Central memory CD8-positive, alpha-beta T cell (primary cell): ENCODE measurements at regions not wholly inside any gene's neighbourhood (a gene's known extent, or its start where the extent isn't known, plus 50 kb on each side); places are given as distances from the start of the nearest gene placed in this dataset.

Experiments used
- ATAC-seq: fragments of 150-1000 bp; cut with Tn5 transposase; replicated peaks from 2 replicates; pipeline ENCODE4 v1.10.0; 2022; ENCODE audit warnings: mild to moderate bottlenecking, moderate FRiP score, moderate number of reproducible peaks; ENCODE audit not compliant: poor library complexity, severe bottlenecking; ENCODE audit errors: extremely low read depth
- DNase-seq, 2 donors: peaks; one replicate each; pipeline ENCODE4 v3.0.0; 2021; ENCODE audit warnings: low spot score in 2 of 2
- H3K27ac Mint-ChIP-seq: one replicate; pipeline ENCODE4 v1.8.0; 2022; ENCODE audit warnings: low read depth, mild to moderate bottlenecking, moderate library complexity, mixed read lengths
- H3K27me3 Mint-ChIP-seq: one replicate; pipeline ENCODE4 v1.8.0; 2022; ENCODE audit warnings: mixed read lengths
- H3K36me3 Mint-ChIP-seq: one replicate; pipeline ENCODE4 v1.8.0; 2022; ENCODE audit warnings: mild to moderate bottlenecking, moderate library complexity, mixed read lengths; ENCODE audit not compliant: insufficient read depth
- H3K4me1 Mint-ChIP-seq: one replicate; pipeline ENCODE4 v1.8.0; 2022; ENCODE audit warnings: mixed read lengths
- H3K4me3 Mint-ChIP-seq: one replicate; pipeline ENCODE4 v1.8.0; 2022; ENCODE audit warnings: mild to moderate bottlenecking, moderate library complexity, mixed read lengths
- H3K9me3 Mint-ChIP-seq: one replicate; pipeline ENCODE4 v1.8.0; 2022; ENCODE audit warnings: mixed read lengths

DNA sequence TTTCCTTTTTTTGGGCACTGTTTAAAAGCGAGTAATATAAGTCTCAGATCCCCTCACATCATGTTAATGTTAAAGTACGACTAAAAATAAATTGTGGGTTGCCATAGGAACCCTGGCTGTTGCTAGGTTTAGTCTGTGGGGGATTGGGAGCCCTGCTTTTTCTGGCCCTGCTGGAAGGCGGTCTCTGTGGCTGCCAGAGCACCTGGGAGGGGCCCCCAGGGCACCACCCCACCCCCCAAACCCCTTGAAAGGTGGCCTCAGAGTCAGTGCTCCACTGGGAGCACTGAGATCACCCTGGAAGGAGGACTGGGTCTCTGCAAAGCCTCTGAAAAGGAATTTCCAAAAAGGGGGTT lies 66.2 kb upstream of the NEURL1B start:
- H3K36me3 Mint-ChIP-seq, result peaks cover 2% of the 10 kb centered on the region
- no peaks in the 10 kb centered on the region for H3K4me1 Mint-ChIP-seq
- no peaks in the 10 kb centered on the region for H3K9me3 Mint-ChIP-seq
- ATAC-seq (no peak), DNase-seq (no peak)
- H3K4me3 Mint-ChIP-seq, result no peak overlapping the region
- H3K27me3 Mint-ChIP-seq, result peaks cover 41% of the 10 kb centered on the region
- no peak overlapping the region for H3K27ac Mint-ChIP-seq

DNA sequence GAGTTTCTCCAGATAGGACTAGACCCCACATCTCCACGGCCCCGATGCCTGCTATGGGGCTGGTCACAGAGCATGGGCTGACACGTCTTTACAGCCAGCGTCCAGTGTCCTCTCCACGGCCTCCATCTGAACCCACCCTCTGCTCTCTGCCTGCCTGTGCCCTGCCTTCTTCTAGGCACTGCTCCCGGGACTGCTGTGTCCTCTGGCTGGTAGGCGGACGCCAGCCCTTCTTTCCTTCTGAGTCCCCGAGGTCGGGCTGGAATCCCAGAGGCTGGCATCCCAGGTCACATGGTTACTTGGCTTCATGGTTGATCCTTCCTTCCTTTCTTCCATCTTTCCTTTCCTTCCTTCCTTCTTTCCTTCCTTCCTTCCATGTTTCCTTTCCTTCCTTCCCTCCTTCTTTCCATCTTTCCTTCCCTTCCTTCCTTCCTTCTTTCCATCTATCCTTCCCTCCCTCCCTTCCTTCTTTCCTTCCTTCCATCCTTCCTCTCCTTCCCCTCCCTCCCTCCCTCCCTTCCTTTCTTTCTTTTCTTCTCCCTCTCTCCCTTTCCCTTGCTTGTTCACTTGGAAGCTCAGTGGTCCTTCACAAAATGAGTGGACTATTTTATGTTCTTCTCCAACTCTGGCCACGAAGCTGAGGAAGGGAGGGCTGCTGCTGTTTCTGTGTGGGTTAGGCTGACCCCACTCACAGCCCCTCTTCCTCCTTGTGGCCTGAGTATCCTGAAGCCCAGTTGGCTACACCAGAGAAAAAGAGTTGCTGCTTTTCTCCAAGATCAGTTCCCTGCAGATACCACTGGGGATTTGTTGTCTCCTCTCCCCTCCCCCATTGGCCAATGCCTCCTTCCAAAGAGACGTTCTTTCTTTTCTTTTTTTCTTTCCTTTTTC lies 66.8 kb upstream of the NEURL1B start:
- peaks cover 34% of the 10 kb centered on the region for H3K27me3 Mint-ChIP-seq
- no peaks in the 10 kb centered on the region for H3K4me1 Mint-ChIP-seq
- no peaks in the 10 kb centered on the region for H3K9me3 Mint-ChIP-seq
- ATAC-seq (no peak), DNase-seq (no peak)
- H3K4me3 Mint-ChIP-seq, result no peak overlapping the region
- peaks cover 2% of the 10 kb centered on the region for H3K36me3 Mint-ChIP-seq
- no peak overlapping the region for H3K27ac Mint-ChIP-seq

DNA sequence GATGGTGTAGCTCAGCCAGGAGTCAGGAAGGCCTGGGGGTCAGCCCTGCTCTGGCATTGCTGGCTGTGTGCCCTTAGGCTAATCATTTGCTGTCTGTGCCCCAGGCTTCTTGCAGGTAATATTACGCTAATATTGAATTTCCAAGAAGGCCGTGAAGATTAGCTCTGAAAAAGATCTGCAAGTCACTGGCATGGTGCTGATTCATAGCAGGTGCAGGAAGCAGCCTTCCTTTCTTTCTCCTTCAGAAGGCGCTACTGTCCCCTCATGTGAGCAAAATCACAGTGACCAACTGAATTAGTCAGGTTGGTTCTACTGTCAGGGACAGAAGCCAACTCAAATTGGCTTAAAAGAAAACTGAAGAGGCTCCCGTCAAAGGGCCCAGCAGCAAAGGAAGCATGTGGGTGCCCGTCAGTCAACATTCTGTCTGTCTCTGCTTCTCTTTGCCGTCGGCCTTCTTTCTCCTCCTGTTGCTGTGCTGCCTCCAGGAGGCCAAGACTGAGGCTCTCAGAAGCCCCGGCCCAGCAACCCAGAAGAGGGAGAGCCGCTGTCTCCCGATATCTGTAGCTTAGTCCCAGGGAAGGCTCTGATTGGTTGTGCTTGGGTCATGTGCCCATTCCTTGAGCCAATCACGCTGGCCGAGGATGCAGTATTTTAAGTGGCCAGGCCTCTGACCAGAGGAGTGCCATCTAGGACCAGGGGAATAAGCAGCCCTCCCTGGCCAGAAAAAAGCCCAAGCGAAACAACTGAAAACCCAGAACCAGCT lies 67.8 kb upstream of the NEURL1B start:
- Mint-ChIP-seq H3K9me3 (no peaks in the 10 kb centered on the region), H3K27me3 (peaks cover 33% of the 10 kb centered on the region), H3K4me1 (no peaks in the 10 kb centered on the region), H3K27ac (no peak overlapping the region), H3K4me3 (no peak overlapping the region), H3K36me3 (peaks cover 2% of the 10 kb centered on the region)
- ATAC-seq (no peak), DNase-seq (no peak)

DNA sequence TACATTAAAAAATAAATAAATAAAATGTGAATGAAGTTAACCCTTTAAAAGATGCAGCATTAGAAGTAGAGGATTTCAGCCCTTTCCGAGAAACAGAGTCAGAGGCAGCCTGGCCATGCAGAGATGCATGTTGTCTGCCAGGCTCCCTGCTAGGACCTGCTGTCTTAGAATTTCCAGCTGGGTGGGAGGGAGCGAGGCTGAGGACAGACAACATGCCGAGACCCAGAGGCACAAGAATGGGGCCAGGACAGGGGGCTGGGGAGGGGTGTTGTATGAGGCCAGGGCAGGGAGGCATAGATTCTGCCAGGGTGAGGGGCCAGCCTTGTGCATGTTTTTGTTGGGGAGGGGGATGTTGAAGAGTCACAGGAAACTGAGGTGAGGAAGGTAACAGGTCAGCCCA lies 68.6 kb upstream of the NEURL1B start:
- no peak overlapping the region for H3K4me3 Mint-ChIP-seq
- no peak overlapping the region for H3K27ac Mint-ChIP-seq
- no peaks in the 10 kb centered on the region for H3K4me1 Mint-ChIP-seq

DNA sequence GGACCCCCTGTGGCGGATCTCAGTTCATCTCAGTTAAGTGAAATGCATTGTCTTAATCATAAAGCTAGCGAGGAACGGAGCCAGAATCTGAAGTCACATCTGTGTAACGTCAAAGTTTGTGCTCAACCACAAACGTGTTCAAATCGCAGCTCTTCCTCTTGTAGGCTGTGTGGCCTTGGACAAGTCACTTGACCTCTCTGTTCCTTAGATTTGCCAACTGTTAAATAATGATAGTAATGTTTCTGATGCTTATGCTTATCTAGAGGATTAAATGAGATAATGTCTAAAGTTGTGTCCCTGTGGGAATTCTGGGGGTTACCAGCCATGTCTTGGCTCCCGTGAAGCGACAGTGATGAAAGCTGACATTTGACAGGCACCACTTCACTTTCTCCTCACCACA lies 69.2 kb upstream of the NEURL1B start:
- Mint-ChIP-seq H3K4me1 (no peaks in the 10 kb centered on the region), H3K27ac (no peak overlapping the region), H3K9me3 (no peaks in the 10 kb centered on the region), H3K27me3 (peaks cover 45% of the 10 kb centered on the region), H3K36me3 (peaks cover 2% of the 10 kb centered on the region), H3K4me3 (no peak overlapping the region)
- no peak for DNase-seq
- ATAC-seq, result no peak

More for the DNA sequence above, 68.6 kb upstream of the NEURL1B start:
- ATAC-seq, result no peak
- H3K27me3 Mint-ChIP-seq, result peaks cover 41% of the 10 kb centered on the region
- H3K9me3 Mint-ChIP-seq, result no peaks in the 10 kb centered on the region
- DNase-seq, result no peak
- H3K36me3 Mint-ChIP-seq, result peaks cover 2% of the 10 kb centered on the region

DNA sequence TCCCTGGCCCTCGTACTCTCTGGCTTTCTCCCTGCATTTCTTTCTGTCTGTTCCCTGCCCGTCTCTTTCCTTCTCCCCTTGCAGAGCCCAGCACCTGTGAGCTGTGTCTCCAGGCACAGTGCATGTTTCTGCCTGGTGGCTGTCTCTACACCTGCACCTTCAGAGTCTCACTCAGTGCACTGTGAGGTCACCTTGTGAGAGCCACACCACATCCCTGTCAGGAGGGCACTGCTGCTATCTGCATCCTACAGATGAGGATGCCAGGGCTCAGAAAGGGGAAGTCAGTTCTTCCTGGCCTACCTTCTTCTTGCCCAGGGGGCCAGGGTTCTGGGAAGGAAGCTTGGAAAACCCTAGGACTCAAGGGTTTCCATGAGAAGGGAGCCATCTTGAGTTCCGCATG lies 69.7 kb upstream of the NEURL1B start:
- ATAC-seq, result no peak
- Mint-ChIP-seq H3K4me1 (no peaks in the 10 kb centered on the region), H3K27me3 (peaks cover 45% of the 10 kb centered on the region)

DNA sequence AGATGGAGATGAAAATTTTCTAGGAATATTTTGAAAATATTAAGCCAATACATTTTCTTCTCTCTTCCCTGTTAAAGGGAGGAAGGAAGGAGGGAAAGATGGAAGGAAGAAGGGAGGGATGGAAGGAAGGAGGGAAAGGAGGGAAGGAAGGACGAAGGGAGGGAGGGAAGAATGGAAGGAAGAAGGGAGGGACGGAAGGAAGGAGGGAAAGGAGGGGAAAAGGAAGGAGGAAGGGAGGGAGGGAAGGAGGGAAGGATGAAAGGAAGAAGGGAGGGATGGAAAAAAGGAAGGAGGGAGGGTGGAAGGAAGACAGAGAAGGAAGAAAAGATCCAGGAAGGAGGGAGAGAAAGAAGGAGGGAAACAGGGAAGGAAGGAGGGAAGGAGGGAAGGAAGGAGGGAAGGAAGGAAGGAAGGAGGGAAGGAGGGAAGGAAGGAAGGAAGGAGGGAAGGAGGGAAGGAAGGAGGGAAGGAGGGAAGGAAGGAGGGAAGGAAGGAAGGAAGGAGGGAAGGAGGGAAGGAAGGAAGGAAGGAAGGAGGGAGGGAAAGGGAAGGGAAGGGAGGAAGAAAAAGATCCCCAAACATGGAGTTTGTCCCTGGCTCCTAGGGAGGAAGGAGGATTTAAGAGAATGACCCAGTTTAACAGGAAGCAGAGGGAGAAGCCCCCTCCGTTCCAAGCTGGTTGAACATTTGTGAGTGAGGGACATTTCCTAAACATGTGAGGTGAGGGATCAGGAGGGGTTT lies 70.3 kb upstream of the NEURL1B start:
- no peaks in the 10 kb centered on the region for H3K9me3 Mint-ChIP-seq
- peaks cover 1% of the 10 kb centered on the region for H3K36me3 Mint-ChIP-seq
- no peak overlapping the region for H3K4me3 Mint-ChIP-seq
- H3K27me3 Mint-ChIP-seq, result peaks cover 45% of the 10 kb centered on the region
- H3K4me1 Mint-ChIP-seq, result no peaks in the 10 kb centered on the region
- H3K27ac Mint-ChIP-seq, result no peak overlapping the region
- no peak for DNase-seq
- no peak for ATAC-seq

More for the DNA sequence above, 69.7 kb upstream of the NEURL1B start:
- H3K27ac Mint-ChIP-seq, result no peak overlapping the region
- no peak overlapping the region for H3K4me3 Mint-ChIP-seq
- no peak for DNase-seq
- H3K9me3 Mint-ChIP-seq, result no peaks in the 10 kb centered on the region
- H3K36me3 Mint-ChIP-seq, result peaks cover under 1% of the 10 kb centered on the region

DNA sequence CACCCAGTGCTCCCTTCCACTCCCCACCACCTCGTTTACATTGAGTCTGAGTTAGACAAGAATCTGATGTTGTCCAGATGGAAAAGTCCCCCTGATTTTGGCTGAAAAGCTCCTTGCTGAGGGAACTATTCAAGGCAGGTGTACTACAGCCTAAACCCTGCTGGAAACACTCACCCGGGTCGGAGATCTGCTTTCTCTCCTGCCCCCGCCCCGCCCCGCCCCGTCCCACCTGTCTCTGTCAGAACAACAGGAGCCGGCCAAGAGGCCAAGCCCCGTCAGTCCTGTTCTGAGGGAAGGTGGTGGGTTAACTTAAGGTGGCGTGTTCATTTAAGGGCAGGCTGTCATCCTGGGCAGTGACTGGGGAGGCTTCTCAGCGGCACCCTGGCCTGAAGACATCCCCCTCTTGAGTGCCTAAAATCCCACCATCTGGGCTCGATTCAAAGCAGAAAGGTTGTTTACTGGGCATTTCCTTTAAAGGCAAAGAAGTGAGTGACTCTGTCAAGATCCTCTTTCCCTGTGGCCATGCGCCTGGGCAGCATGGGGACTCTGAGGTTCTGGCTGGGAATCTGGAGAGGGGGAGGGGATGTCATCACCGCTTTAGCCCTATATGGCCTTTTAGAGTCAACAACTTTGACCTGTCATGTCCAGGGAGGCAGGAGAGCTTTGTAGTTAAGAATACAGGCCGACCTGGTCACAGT lies 71.1 kb upstream of the NEURL1B start:
- Mint-ChIP-seq H3K36me3 (peaks cover 1% of the 10 kb centered on the region), H3K4me3 (no peak overlapping the region), H3K27ac (no peak overlapping the region), H3K27me3 (peaks cover 43% of the 10 kb centered on the region), H3K9me3 (no peaks in the 10 kb centered on the region), H3K4me1 (no peaks in the 10 kb centered on the region)
- ATAC-seq, result no peak
- no peak for DNase-seq

DNA sequence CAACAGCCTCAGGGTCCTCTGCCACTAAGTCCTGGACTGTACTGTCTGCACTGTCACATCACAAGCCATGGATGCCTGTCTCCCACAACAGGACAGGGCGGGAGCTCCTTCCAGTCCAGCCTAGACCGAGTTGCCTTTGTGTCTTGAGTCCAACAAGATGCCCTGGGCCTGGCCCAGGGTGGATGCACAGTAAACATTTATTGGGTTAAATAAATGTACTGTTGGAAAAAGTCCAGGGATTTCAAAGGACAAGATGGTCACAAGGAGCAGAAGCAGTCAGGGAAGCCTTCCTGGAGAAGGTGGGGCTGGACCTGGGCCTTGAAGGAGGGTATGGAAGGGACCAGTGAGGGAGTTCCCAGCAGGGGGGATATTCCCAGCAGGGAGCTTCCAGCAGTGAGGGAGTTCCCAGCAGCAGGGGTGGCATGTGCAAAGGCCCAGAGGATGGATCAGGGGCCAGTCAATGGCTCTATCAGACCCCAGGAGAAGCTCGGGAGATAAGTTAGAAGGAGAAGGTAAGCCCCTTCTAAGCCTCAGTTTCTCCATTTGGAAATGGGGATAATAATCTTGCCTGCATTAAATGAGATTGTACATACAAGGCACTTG lies 72.7 kb upstream of the NEURL1B start:
- Mint-ChIP-seq H3K27me3 (peaks cover 41% of the 10 kb centered on the region), H3K27ac (no peak overlapping the region), H3K4me1 (no peaks in the 10 kb centered on the region), H3K4me3 (no peak overlapping the region), H3K36me3 (peaks cover 1% of the 10 kb centered on the region), H3K9me3 (no peaks in the 10 kb centered on the region)
- ATAC-seq (no peak), DNase-seq (no peak)

DNA sequence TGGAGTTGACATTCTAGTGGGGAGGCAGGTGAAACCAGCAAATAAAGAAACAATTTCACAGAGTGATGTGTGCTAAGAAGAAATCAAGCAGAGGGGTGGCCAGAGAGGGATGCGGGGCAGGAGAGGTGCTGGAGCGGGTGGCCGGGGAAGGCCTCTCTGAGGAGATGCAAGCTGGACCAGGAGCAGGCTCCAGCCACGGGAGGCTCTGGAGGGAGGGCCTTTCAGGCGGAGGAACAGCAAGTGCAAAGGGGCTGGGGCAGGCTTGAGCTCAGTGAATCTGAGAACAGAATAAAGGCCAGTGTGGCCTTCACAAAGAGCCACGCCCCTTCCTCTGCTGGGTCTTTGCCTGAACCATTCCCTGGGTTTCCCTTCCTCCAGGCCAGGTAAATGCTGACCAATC lies 73.2 kb upstream of the NEURL1B start:
- no peak overlapping the region for H3K4me3 Mint-ChIP-seq
- no peaks in the 10 kb centered on the region for H3K4me1 Mint-ChIP-seq
- H3K27me3 Mint-ChIP-seq, result peaks cover 45% of the 10 kb centered on the region
- peaks cover 3% of the 10 kb centered on the region for H3K36me3 Mint-ChIP-seq
- H3K9me3 Mint-ChIP-seq, result no peaks in the 10 kb centered on the region
- H3K27ac Mint-ChIP-seq, result no peak overlapping the region
- DNase-seq (no peak), ATAC-seq (no peak)

DNA sequence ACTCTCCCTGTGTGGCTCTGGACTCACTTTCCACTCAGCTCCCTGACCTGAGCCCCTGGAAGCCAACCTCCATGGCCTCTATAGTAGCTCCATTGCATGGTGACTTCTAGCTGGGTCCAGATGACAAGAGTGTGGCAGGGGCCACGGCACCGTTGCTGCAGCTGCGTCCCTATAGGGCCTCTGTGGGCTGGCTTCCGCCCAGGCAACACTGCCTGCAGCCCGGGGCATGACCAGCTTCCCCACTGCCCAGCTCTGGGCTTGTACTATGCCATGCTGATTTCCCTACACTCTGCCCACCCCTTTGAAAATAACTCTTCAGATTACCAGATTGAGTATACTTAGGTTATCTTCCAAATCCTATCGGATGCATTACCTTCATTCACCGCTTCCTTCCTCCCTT lies 73.8 kb upstream of the NEURL1B start:
- H3K27ac Mint-ChIP-seq, result no peak overlapping the region
- peaks cover 45% of the 10 kb centered on the region for H3K27me3 Mint-ChIP-seq
- peaks cover 3% of the 10 kb centered on the region for H3K36me3 Mint-ChIP-seq
- H3K9me3 Mint-ChIP-seq, result no peaks in the 10 kb centered on the region
- DNase-seq (no peak), ATAC-seq (no peak)
- H3K4me1 Mint-ChIP-seq, result no peaks in the 10 kb centered on the region
- no peak overlapping the region for H3K4me3 Mint-ChIP-seq
